ENCODE measurements at regions not wholly inside any gene's neighbourhood (a gene's known extent, or its start where the extent isn't known, plus 50 kb on each side); places are given as distances from the start of the nearest gene placed in this dataset.

DNA sequence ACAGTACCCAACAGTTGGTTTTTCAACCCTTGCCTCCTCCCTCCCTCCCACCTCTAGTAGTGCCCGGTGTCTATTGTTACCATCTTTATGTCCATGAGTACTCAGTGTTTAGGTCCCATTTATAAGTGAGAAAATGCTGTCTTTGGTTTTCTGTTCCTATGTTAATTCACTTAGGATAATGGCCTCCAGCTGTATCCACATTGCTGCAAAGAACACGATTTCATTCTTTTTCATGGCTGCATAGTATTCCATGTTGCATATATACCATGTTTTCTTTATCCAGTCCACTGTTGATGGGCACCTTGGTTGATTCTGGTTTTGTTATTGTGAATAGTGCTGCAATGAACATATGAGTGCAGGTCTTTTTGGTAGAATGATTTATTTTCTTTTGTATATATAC, 631.3 kb downstream of the MED13L start:
- TF ChIP-seq POLR2A (IDR thresholded peaks at IDR 0.05): no peak
- TF ChIP-seq, protein P1, sequence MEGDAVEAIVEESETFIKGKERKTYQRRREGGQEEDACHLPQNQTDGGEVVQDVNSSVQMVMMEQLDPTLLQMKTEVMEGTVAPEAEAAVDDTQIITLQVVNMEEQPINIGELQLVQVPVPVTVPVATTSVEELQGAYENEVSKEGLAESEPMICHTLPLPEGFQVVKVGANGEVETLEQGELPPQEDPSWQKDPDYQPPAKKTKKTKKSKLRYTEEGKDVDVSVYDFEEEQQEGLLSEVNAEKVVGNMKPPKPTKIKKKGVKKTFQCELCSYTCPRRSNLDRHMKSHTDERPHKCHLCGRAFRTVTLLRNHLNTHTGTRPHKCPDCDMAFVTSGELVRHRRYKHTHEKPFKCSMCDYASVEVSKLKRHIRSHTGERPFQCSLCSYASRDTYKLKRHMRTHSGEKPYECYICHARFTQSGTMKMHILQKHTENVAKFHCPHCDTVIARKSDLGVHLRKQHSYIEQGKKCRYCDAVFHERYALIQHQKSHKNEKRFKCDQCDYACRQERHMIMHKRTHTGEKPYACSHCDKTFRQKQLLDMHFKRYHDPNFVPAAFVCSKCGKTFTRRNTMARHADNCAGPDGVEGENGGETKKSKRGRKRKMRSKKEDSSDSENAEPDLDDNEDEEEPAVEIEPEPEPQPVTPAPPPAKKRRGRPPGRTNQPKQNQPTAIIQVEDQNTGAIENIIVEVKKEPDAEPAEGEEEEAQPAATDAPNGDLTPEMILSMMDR (IDR thresholded peaks at IDR 0.05): no peak

Measured in Peyer's patch (tissue), 4 donors.